Tibial artery (tissue), 4 donors: ENCODE measurements at regions not wholly inside any gene's neighbourhood (a gene's known extent, or its start where the extent isn't known, plus 50 kb on each side); places are given as distances from the start of the nearest gene placed in this dataset.

ENCODE experiments used
- DNase-seq, 2 donors: peaks; one replicate each; pipeline ENCODE4 v3.0.0-alpha.2; 2019
- H3K27ac ChIP-seq, 2 donors: fragments of 200-600 bp; sonication (generic) in 1 of 2; 1 replicate in 1 of 2; 2 replicates in 1 of 2; pipeline ENCODE4 v1.5.1; 2018 to 2019; ENCODE audit warnings: mild to moderate bottlenecking in 1 of 2
- H3K27me3 ChIP-seq, 2 donors: fragments of 200-600 bp; sonication (generic) in 1 of 2; one replicate each; pipeline versions ENCODE4 v1.5.1 to v1.6.0; 2016 to 2019
- H3K36me3 ChIP-seq, 3 donors: fragments of 200-600 bp; sonication (generic) in 2 of 3; one replicate each; pipeline ENCODE4 v1.5.1; 2016 to 2019; ENCODE audit warnings: mild to moderate bottlenecking in 2 of 3
- H3K4me1 ChIP-seq, 4 donors: fragments of 200-600 bp; sonication (generic) in 2 of 4; 1 replicate in 3 of 4; 2 replicates in 1 of 4; pipeline ENCODE4 v1.5.1; 2016 to 2019
- H3K4me3 ChIP-seq, 2 donors: fragments of 200-600 bp; sonication (generic) in 1 of 2; 1 replicate in 1 of 2; 2 replicates in 1 of 2; pipeline ENCODE4 v1.5.1; 2018 to 2019; ENCODE audit warnings: mild to moderate bottlenecking in 2 of 2
- H3K9me3 ChIP-seq, 3 donors: fragments of 200-600 bp; sonication (generic) in 1 of 3; one replicate each; pipeline ENCODE4 v1.5.1; 2016 to 2019
- CTCF ChIP-seq, 2 experiments: fragments of 200-600 bp in 1 of 2; fragments of 450-650 bp in 1 of 2; IDR thresholded peaks; one replicate each; pipeline ENCODE4 v1.5.1; 2017 to 2019; ENCODE audit warnings: antibody characterized with exemption in 2 of 2, mild to moderate bottlenecking in 1 of 2, moderate library complexity in 1 of 2
- intact Hi-C: fragments of 100-400 bp; cut with DNase I; formaldehyde crosslinking; loops from one replicate; pipeline ENCODE4 v1.15.0; 2023; ENCODE audit warnings: low total_unique reads

- no peaks in the 10 kb centered on the region for H3K36me3 ChIP-seq
- H3K27ac ChIP-seq: no peak overlapping the region
- DNase-seq: no peak
- H3K4me1 ChIP-seq: peaks cover 0 to 6% (median 0%) of the 10 kb centered on the region in 4 donors
- H3K27me3 ChIP-seq: no peaks in the 10 kb centered on the region
- no peaks in the 10 kb centered on the region for H3K9me3 ChIP-seq
- H3K4me3 ChIP-seq: no peak overlapping the region
- no peak for TF ChIP-seq CTCF (IDR thresholded peaks at IDR 0.05)
- intact Hi-C loops: no loop called here
Observed at GRCh38 chr2:212929971-212930370, 221.4 kb downstream of the IKZF2 start.

GRCh38 chr2:212929116-212929515, 222.3 kb downstream of the IKZF2 start:
- DNase-seq: no peak

GRCh38 chr2:212928681-212929080, 222.7 kb downstream of the IKZF2 start:
- Histone ChIP-seq H3K27me3 (no peaks in the 10 kb centered on the region), H3K4me1 (peaks cover 0 to 6% (median 0%) of the 10 kb centered on the region in 4 donors), H3K36me3 (no peaks in the 10 kb centered on the region), H3K9me3 (peaks cover 0 to 2% (median 0%) of the 10 kb centered on the region in 3 donors), H3K4me3 (no peak overlapping the region), H3K27ac (no peak overlapping the region)
- no peak for DNase-seq
- intact Hi-C loops: no loop called here
- no peak for TF ChIP-seq CTCF (IDR thresholded peaks at IDR 0.05)

More at GRCh38 chr2:212929116-212929515, 222.3 kb downstream of the IKZF2 start:
- Histone ChIP-seq H3K36me3 (no peaks in the 10 kb centered on the region), H3K27ac (no peak overlapping the region), H3K4me1 (peaks cover 0 to 6% (median 0%) of the 10 kb centered on the region in 4 donors), H3K4me3 (no peak overlapping the region), H3K9me3 (peaks cover 0 to 2% (median 0%) of the 10 kb centered on the region in 3 donors), H3K27me3 (no peaks in the 10 kb centered on the region)
- intact Hi-C loops: no loop called here
- TF ChIP-seq CTCF (IDR thresholded peaks at IDR 0.05): no peak

- DNase-seq: peak; percentile 34 to 70
Observed at GRCh38 chr2:212926940-212927339, 224.5 kb downstream of the IKZF2 start.

GRCh38 chr2:212923393-212923792, 228.0 kb downstream of the IKZF2 start:
- Histone ChIP-seq H3K4me3 (no peak overlapping the region), H3K27me3 (no peaks in the 10 kb centered on the region), H3K36me3 (no peaks in the 10 kb centered on the region), H3K9me3 (peaks cover 0 to 2% (median 0%) of the 10 kb centered on the region in 3 donors), H3K4me1 (peaks cover 0 to 6% (median 0%) of the 10 kb centered on the region in 4 donors), H3K27ac (no peak overlapping the region)
- no peak for TF ChIP-seq CTCF (IDR thresholded peaks at IDR 0.05)
- DNase-seq: no peak
- intact Hi-C loops: no loop called here

More at GRCh38 chr2:212926940-212927339, 224.5 kb downstream of the IKZF2 start:
- H3K9me3 ChIP-seq: peaks cover 0 to 2% (median 0%) of the 10 kb centered on the region in 3 donors
- intact Hi-C loops: no loop called here
- H3K27ac ChIP-seq: no peak overlapping the region
- H3K4me1 ChIP-seq: peaks cover 0 to 6% (median 0%) of the 10 kb centered on the region in 4 donors
- H3K4me3 ChIP-seq: no peak overlapping the region
- no peaks in the 10 kb centered on the region for H3K27me3 ChIP-seq
- no peaks in the 10 kb centered on the region for H3K36me3 ChIP-seq
- TF ChIP-seq CTCF (IDR thresholded peaks at IDR 0.05): no peak

- intact Hi-C loops: no loop called here
- no peaks in the 10 kb centered on the region for H3K27me3 ChIP-seq
- DNase-seq: no peak
- H3K36me3 ChIP-seq: no peaks in the 10 kb centered on the region
- no peak for TF ChIP-seq CTCF (IDR thresholded peaks at IDR 0.05)
- H3K4me1 ChIP-seq: peaks cover 0 to 6% (median 0%) of the 10 kb centered on the region in 4 donors
- H3K4me3 ChIP-seq: no peak overlapping the region
- peaks cover 0 to 2% (median 0%) of the 10 kb centered on the region in 3 donors for H3K9me3 ChIP-seq
- H3K27ac ChIP-seq: no peak overlapping the region
Observed at GRCh38 chr2:212922701-212923100, 228.7 kb downstream of the IKZF2 start.
